ENCODE measurements at regions not wholly inside any gene's neighbourhood (a gene's known extent, or its start where the extent isn't known, plus 50 kb on each side); places are given as distances from the start of the nearest gene placed in this dataset.
"Not testable (repeated sequence)": the region's sequence is repeated elsewhere in the genome, so short reads cannot be mapped to it uniquely, and the experiment has no call there.

DNA sequence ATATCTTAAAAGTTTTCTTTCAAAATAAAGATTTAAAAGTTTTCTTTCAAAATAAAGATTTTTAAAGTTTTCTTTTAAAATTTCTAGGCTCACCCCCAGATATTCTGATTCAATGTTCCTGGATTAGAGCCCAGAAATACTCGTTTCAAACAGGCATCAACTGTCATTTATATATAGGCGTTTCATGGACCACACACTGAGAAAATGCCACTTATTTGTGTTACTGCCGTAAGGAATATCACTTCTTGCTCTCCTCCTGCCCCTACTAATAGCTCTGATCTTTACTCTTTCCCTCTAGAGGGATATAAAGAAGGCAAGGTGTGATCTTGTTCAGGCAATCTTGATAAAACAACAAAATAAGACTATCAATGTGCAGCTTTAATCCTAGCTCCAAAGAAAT is 1324.1 kb downstream of the CDH8 start:
- no peak for DNase-seq (ENCODE audit: low spot score)
- H3K4me1 Mint-ChIP-seq (ENCODE audit: low read depth) = no peaks in the 10 kb centered on the region
- intact Hi-C loops (cut with micrococcal nuclease) = no loop called here
- H3K9me3 Mint-ChIP-seq = peaks cover 48% of the 10 kb centered on the region
- H3K36me3 Mint-ChIP-seq (ENCODE audit: low read depth) = no peaks in the 10 kb centered on the region
- no peaks in the 10 kb centered on the region for H3K27me3 Mint-ChIP-seq (ENCODE audit: low read depth)
- H3K27ac Mint-ChIP-seq = no peak overlapping the region
- no peak overlapping the region for H3K4me3 Mint-ChIP-seq (ENCODE audit: low read depth)

DNA sequence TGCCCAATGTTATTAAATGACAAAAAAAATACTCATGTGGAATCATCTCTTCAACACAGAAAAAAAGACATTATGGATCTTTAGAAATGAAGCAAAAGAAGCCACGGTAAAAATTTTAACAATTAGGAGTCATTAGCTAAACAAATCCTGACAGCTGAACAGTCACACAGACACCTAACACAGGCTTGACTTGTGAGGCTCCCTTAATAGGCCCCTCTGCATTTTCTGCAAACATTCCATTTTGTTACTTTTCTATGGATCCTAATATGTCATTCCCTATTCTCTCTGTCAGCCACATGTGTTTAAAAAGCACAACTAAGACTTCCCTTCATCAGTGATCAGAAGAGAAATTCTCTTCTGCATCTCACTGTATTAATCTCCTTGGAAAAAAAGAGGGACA is 1331.5 kb downstream of the CDH8 start:
- Mint-ChIP-seq H3K4me3 (ENCODE audit: low read depth) (no peak overlapping the region), H3K36me3 (ENCODE audit: low read depth) (no peaks in the 10 kb centered on the region), H3K27me3 (ENCODE audit: low read depth) (no peaks in the 10 kb centered on the region), H3K4me1 (ENCODE audit: low read depth) (no peaks in the 10 kb centered on the region), H3K27ac (no peak overlapping the region), H3K9me3 (peaks cover 31% of the 10 kb centered on the region)
- no peak for DNase-seq (ENCODE audit: low spot score)
- intact Hi-C loops (cut with micrococcal nuclease) = no loop called here

DNA sequence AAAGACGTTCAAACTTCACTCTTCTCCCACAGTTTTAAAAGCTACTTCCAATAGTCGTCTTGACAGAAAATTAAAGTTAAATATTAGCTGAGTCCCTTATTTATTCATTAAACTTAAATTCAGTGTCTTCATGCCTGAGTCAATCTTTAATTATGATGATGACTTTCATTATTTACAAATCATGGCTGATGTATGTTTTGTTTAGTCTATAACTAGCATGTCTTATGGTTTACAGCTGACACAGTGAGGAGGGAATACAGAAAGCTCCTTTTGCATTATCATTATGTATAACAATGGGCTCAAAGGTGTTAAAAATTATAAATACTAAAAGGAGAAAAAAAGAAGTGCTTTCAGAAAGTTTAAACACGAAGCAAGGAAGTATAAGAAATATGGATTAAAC is 1333.1 kb downstream of the CDH8 start:
- peaks cover 30% of the 10 kb centered on the region for H3K9me3 Mint-ChIP-seq
- no peaks in the 10 kb centered on the region for H3K4me1 Mint-ChIP-seq (ENCODE audit: low read depth)
- H3K27me3 Mint-ChIP-seq (ENCODE audit: low read depth) = no peaks in the 10 kb centered on the region
- no peaks in the 10 kb centered on the region for H3K36me3 Mint-ChIP-seq (ENCODE audit: low read depth)
- H3K27ac Mint-ChIP-seq = no peak overlapping the region
- no peak overlapping the region for H3K4me3 Mint-ChIP-seq (ENCODE audit: low read depth)
- intact Hi-C loops (cut with micrococcal nuclease) = no loop called here
- no peak for DNase-seq (ENCODE audit: low spot score)

DNA sequence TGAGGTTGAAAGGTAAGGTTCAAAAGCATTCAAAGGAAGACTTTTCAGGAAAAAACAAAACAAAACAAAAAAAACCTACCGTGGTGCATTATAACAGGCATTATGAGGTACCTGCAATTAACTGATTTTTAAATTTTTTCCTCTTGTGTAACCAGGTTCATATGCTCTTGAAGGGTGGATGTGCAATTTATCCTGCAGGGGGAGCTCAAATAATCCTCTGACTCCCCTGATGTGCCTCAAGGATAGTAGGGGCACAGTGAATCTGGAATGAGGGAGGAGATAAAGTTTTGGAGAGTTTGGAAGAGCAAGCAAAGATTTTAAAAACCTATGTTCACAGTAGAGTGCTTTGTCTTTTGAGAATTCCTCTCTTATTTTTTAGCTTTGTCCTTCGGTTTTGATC is 1349.4 kb downstream of the CDH8 start:
- Mint-ChIP-seq H3K9me3 (peaks cover 35% of the 10 kb centered on the region), H3K36me3 (ENCODE audit: low read depth) (no peaks in the 10 kb centered on the region), H3K4me1 (ENCODE audit: low read depth) (no peaks in the 10 kb centered on the region), H3K27ac (no peak overlapping the region), H3K4me3 (ENCODE audit: low read depth) (no peak overlapping the region), H3K27me3 (ENCODE audit: low read depth) (no peaks in the 10 kb centered on the region)
- no peak for DNase-seq (ENCODE audit: low spot score)
- intact Hi-C loops (cut with micrococcal nuclease) = no loop called here

DNA sequence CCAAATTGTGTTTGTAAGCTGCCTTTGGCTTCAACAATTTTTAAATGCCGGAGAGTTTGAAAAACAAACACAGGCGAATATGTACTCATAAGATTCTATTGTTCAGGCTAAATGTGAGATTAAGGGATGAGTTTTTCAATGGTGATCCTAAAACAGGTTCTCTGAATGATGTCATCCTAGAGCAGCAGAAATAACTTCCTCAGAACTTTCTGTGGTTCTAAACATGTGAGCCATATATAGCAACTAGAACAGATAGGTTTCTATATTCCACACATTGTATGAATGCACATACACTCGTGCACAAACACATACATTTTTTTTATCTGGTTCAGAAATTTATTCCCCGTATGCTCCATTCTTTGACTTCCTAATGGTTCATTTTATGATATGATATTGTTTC is 1352.2 kb downstream of the CDH8 start:
- peaks cover 47% of the 10 kb centered on the region for H3K9me3 Mint-ChIP-seq
- H3K27ac Mint-ChIP-seq = no peak overlapping the region
- no peak for DNase-seq (ENCODE audit: low spot score)
- no peaks in the 10 kb centered on the region for H3K4me1 Mint-ChIP-seq (ENCODE audit: low read depth)
- H3K27me3 Mint-ChIP-seq (ENCODE audit: low read depth) = no peaks in the 10 kb centered on the region
- intact Hi-C loops (cut with micrococcal nuclease) = no loop called here
- no peak overlapping the region for H3K4me3 Mint-ChIP-seq (ENCODE audit: low read depth)
- H3K36me3 Mint-ChIP-seq (ENCODE audit: low read depth) = no peaks in the 10 kb centered on the region

DNA sequence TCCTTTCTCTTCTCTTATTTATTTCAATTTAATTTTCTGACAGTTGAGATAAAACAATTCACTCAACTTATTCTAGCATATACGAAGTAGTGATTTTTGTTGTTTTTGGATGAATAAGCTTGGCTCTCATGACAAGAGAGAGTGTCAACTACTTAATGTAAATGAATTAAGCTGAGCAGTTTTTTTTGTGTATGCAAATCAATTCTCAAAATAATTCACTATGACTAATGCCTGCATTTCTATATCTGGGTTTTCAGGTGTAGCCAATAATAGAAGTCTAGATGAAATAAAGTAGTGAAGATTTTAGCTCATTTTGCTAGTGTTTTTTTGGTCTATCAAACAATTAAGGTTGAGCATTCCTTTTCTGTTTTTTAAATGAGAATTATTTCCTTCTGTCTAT is 1354.0 kb downstream of the CDH8 start:
- no peak overlapping the region for H3K4me3 Mint-ChIP-seq (ENCODE audit: low read depth)
- intact Hi-C loops (cut with micrococcal nuclease) = no loop called here
- DNase-seq (ENCODE audit: low spot score) = no peak
- H3K4me1 Mint-ChIP-seq (ENCODE audit: low read depth) = no peaks in the 10 kb centered on the region
- no peak overlapping the region for H3K27ac Mint-ChIP-seq
- H3K9me3 Mint-ChIP-seq = peaks cover 55% of the 10 kb centered on the region
- no peaks in the 10 kb centered on the region for H3K27me3 Mint-ChIP-seq (ENCODE audit: low read depth)
- H3K36me3 Mint-ChIP-seq (ENCODE audit: low read depth) = no peaks in the 10 kb centered on the region

DNA sequence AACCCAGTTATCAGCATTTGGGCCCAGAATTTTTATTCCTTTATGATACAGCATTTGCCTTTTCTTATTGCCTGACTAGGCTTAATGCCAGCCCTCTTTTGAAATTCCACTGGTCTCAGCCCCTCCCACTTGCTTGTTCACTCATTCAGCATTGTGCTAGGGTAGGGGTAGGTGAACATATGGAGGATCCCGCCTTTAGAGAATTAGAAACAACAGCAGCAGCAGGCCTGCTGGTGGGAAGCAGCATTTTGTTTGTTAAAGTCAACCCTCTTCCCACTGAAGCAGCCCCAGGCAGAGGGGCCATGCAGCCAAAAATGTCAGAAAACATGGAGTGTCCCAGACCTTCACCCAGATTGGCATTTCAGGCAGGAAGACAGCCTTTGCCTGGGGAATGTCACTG is 1355.2 kb downstream of the CDH8 start:
- H3K27ac Mint-ChIP-seq = no peak overlapping the region

DNA sequence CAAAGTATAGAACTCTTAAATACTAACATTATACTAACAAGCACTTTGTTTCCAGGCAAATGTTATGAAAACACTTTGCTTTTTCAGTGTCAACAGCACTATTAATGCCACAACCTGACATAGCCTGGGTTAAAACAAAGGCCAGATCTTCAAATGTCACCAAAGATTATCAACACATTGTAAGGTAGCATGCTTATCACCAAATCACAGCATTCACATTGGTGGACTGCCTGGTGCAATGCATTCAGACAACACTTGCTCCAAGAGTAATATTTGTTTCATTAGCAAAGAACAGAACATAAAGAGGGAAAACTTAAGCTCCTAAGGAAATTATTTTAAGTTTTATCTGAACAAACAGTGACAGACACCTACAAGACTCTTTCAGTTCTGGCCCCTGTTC is 1361.2 kb downstream of the CDH8 start:
- Mint-ChIP-seq H3K27ac (no peak overlapping the region), H3K9me3 (peaks cover 18% of the 10 kb centered on the region), H3K36me3 (ENCODE audit: low read depth) (no peaks in the 10 kb centered on the region), H3K27me3 (ENCODE audit: low read depth) (no peaks in the 10 kb centered on the region), H3K4me1 (ENCODE audit: low read depth) (no peaks in the 10 kb centered on the region), H3K4me3 (ENCODE audit: low read depth) (no peak overlapping the region)
- intact Hi-C loops (cut with micrococcal nuclease) = no loop called here
- no peak for DNase-seq (ENCODE audit: low spot score)

More for the DNA sequence above, 1355.2 kb downstream of the CDH8 start:
- H3K9me3 Mint-ChIP-seq = peaks cover 45% of the 10 kb centered on the region
- no peaks in the 10 kb centered on the region for H3K27me3 Mint-ChIP-seq (ENCODE audit: low read depth)
- H3K4me1 Mint-ChIP-seq (ENCODE audit: low read depth) = no peaks in the 10 kb centered on the region
- H3K36me3 Mint-ChIP-seq (ENCODE audit: low read depth) = no peaks in the 10 kb centered on the region
- intact Hi-C loops (cut with micrococcal nuclease) = no loop called here
- no peak overlapping the region for H3K4me3 Mint-ChIP-seq (ENCODE audit: low read depth)
- no peak for DNase-seq (ENCODE audit: low spot score)

DNA sequence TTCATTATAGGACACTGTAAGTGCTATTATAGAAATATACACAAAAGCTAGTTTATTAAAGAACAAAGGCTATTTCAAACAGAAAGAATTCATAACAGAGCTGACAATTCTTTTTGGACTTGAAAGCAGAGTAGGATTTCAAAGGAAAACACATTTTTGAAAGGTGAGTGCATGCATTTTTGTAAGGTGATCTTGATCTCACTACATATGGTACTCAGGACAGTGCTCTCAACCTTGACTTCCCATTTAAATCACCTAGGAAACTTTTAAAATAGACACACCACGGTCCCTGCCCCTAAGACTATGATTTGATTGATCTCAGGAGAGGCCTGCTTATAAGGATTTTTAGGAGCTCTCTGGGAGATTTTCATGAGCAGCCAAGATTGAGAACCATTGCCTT is 1362.0 kb downstream of the CDH8 start:
- H3K36me3 Mint-ChIP-seq (ENCODE audit: low read depth) = no peaks in the 10 kb centered on the region
- H3K27ac Mint-ChIP-seq = no peak overlapping the region
- H3K4me1 Mint-ChIP-seq (ENCODE audit: low read depth) = no peaks in the 10 kb centered on the region
- DNase-seq (ENCODE audit: low spot score) = no peak
- no peaks in the 10 kb centered on the region for H3K27me3 Mint-ChIP-seq (ENCODE audit: low read depth)
- intact Hi-C loops (cut with micrococcal nuclease) = no loop called here
- no peak overlapping the region for H3K4me3 Mint-ChIP-seq (ENCODE audit: low read depth)
- peaks cover 18% of the 10 kb centered on the region for H3K9me3 Mint-ChIP-seq

DNA sequence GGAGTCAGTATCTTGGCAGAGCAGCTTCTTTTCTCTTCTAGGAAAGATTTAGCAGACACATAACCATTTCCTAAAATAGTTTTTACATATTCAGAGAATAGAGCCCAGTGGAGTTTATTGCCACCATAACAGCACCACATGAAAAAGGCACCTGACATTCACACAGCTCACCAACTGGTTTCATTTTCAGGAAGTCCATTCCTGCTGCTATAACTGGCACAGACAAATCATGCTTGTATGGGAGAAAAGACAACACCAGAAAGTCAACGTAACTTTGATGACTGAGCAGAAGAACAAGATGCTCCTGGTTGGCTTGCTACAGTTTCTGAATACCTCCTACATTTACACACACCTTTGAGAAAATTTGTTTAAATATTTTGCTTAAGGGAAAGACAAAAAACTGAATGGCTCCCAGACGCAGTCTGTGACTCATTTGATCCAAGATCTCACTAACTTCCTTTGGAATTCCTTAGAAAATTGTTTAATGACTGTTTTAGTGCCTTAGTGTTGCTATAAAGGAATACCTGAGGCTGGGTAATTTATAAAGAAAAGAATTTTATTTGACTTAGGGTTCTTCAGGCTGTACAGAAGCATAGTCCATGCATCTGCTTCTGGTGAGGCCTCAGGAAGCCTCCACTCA is 1380.6 kb downstream of the CDH8 start:
- H3K9me3 Mint-ChIP-seq = peaks cover 45% of the 10 kb centered on the region
- no peak for DNase-seq (ENCODE audit: low spot score)
- no peaks in the 10 kb centered on the region for H3K36me3 Mint-ChIP-seq (ENCODE audit: low read depth)
- H3K4me1 Mint-ChIP-seq (ENCODE audit: low read depth) = no peaks in the 10 kb centered on the region
- no peak overlapping the region for H3K4me3 Mint-ChIP-seq (ENCODE audit: low read depth)
- intact Hi-C loops (cut with micrococcal nuclease) = no loop called here
- H3K27ac Mint-ChIP-seq = no peak overlapping the region
- no peaks in the 10 kb centered on the region for H3K27me3 Mint-ChIP-seq (ENCODE audit: low read depth)

DNA sequence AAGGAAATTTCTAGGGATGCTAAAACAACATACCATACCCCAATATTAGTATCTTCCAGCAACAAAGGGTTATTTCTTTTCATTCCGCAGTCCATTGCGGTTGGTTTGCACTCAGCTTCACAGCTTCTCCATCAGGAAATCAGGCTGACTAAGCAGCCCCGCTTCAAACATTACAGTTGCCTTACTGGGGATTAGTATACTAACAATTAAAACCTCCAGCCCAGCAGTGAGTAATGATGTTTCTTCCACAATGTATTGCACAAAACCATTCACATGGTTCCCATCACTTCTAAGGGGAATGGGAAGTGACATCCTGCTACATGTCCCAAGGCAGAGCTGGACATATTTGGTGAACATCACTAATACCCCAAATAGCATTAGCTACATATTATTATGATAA is 1384.9 kb downstream of the CDH8 start:
- no peak overlapping the region for H3K27ac Mint-ChIP-seq
- intact Hi-C loops (cut with micrococcal nuclease) = no loop called here
- no peaks in the 10 kb centered on the region for H3K36me3 Mint-ChIP-seq (ENCODE audit: low read depth)
- no peaks in the 10 kb centered on the region for H3K4me1 Mint-ChIP-seq (ENCODE audit: low read depth)
- no peak overlapping the region for H3K4me3 Mint-ChIP-seq (ENCODE audit: low read depth)
- no peak for DNase-seq (ENCODE audit: low spot score)
- peaks cover 48% of the 10 kb centered on the region for H3K9me3 Mint-ChIP-seq
- no peaks in the 10 kb centered on the region for H3K27me3 Mint-ChIP-seq (ENCODE audit: low read depth)

DNA sequence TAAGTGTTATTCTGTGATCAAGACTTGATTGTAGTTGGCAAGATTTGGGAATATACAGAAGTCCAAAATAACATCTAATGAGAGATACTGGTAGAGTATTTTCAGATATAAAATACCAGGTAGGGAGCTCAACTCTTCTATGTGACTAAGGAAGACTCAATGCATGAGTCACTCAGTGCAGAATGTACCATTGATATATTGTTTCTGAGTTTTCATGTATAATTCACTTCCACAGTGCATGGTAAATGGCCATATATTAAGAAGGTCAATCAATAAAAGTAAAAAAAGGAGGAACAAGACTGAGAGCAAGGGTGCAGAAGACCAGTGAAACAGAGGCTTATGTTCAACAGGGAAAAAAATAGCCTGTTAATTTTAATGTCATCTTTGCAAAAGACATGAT is 1387.9 kb downstream of the CDH8 start:
- Mint-ChIP-seq H3K27me3 (ENCODE audit: low read depth) (no peaks in the 10 kb centered on the region), H3K9me3 (peaks cover 42% of the 10 kb centered on the region), H3K27ac (no peak overlapping the region), H3K4me1 (ENCODE audit: low read depth) (no peaks in the 10 kb centered on the region), H3K36me3 (ENCODE audit: low read depth) (no peaks in the 10 kb centered on the region), H3K4me3 (ENCODE audit: low read depth) (no peak overlapping the region)
- DNase-seq (ENCODE audit: low spot score) = no peak
- intact Hi-C loops (cut with micrococcal nuclease) = no loop called here

DNA sequence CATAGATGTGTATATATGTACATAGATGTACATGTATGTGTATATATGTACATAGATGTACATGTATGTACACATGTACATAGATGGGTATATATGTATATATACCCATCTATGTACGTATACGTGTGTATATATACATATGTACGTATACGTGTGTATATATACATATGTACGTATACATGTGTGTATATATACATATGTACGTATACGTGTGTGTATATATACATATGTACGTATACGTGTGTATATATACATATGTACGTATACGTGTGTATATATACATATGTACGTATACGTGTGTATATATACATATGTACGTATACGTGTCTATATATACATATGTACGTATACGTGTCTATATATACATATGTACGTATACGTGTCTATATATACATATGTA is 1388.8 kb downstream of the CDH8 start:
- H3K4me1 Mint-ChIP-seq (ENCODE audit: low read depth); H3K27ac Mint-ChIP-seq; DNase-seq (ENCODE audit: low spot score); intact Hi-C loops (cut with micrococcal nuclease); H3K4me3 Mint-ChIP-seq (ENCODE audit: low read depth); H3K27me3 Mint-ChIP-seq (ENCODE audit: low read depth); H3K36me3 Mint-ChIP-seq (ENCODE audit: low read depth): not testable (repeated sequence)
- H3K9me3 Mint-ChIP-seq = peaks cover 42% of the 10 kb centered on the region

DNA sequence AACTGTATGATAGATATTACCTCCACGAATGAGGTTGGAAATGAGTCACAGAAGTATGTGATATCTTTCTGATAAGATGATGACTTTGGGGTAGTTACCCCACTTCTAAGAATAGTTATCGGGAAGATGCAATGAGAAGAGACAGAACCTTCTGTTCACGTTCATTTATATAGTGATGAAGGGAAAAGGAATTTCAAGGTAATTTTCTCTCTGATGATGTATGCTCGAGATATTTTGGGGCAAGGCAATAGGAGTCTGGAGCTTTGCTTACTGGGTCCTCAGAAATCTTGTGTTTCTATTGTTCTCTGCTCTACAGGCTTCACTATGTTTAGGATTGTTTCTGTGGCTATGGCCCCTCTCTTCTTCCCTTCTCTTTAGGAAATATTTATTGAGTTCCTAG is 1389.6 kb downstream of the CDH8 start:
- no peaks in the 10 kb centered on the region for H3K4me1 Mint-ChIP-seq (ENCODE audit: low read depth)
- no peak overlapping the region for H3K4me3 Mint-ChIP-seq (ENCODE audit: low read depth)
- no peaks in the 10 kb centered on the region for H3K27me3 Mint-ChIP-seq (ENCODE audit: low read depth)
- H3K9me3 Mint-ChIP-seq = peaks cover 43% of the 10 kb centered on the region
- DNase-seq (ENCODE audit: low spot score) = no peak
- intact Hi-C loops (cut with micrococcal nuclease) = no loop called here
- H3K36me3 Mint-ChIP-seq (ENCODE audit: low read depth) = no peaks in the 10 kb centered on the region
- no peak overlapping the region for H3K27ac Mint-ChIP-seq
